ENCODE measurements at regions not wholly inside any gene's neighbourhood (a gene's known extent, or its start where the extent isn't known, plus 50 kb on each side); places are given as distances from the start of the nearest gene placed in this dataset.

- no TSS peak for BruUV-seq (replicated peaks)
- no peak overlapping the region for H3K18ac ChIP-seq (ENCODE audit: low read depth, low read length)
These were observed 61.0 kb upstream of the NAV2 start for GRCh38 chr11:19651653-19652052.

More at GRCh38 chr11:19651653-19652052, 61.0 kb upstream of the NAV2 start:
- H2AFZ ChIP-seq (replicated peaks; ENCODE audit: low read length, poor library complexity), result no peak overlapping the region
- no peak overlapping the region for H4K91ac ChIP-seq (ENCODE audit: insufficient read depth, low read depth, low read length)
- no peak overlapping the region for H3K27ac ChIP-seq (ENCODE audit: insufficient read depth, low read length)
- intact Hi-C loops (cut with micrococcal nuclease), result no loop called here
- peaks cover 4% of the 10 kb centered on the region for H3K4me1 ChIP-seq (ENCODE audit: control insufficient read depth, insufficient read depth, low read length)
- dilution Hi-C loops (cut with HindIII; ENCODE audit: low sequenced_read_pairs, unreplicated experiment), result no loop called here
- no peak overlapping the region for H3K14ac ChIP-seq (replicated peaks; ENCODE audit: low read depth, low read length)
- H4K20me1 ChIP-seq (ENCODE audit: insufficient read depth, low read length), result no peaks in the 10 kb centered on the region
- H3K4me3 ChIP-seq (ENCODE audit: insufficient read depth, low read depth, low read length), result no peak overlapping the region
- ATAC-seq (ENCODE audit: low read depth) (no peak), DNase-seq (peak; percentile 20)
- POLR2A ChIA-PET (ENCODE audit: unreplicated experiment), result no interaction called here
- in situ Hi-C loops (cut with MboI; ENCODE audit: low sequenced_read_pairs), result no loop called here
- TF ChIP-seq ELK1 (IDR thresholded peaks at IDR 0.05; ENCODE audit: borderline replicate concordance, low read depth, low read length) (no peak), RCOR1 (IDR thresholded peaks at IDR 0.05; ENCODE audit: insufficient replicate concordance, low read length) (no peak), NFE2L2 (IDR thresholded peaks at IDR 0.05; ENCODE audit: low read depth, low read length) (no peak), BHLHE40 (IDR thresholded peaks at IDR 0.05; ENCODE audit: low read depth, low read length) (no peak), POLR2A (IDR thresholded peaks at IDR 0.05; ENCODE audit: low read depth, low read length) (no peak), MAFK (IDR thresholded peaks at IDR 0.05; ENCODE audit: low read depth, low read length) (no peak), RFX5 (IDR thresholded peaks at IDR 0.05; ENCODE audit: low read depth, low read length) (no peak), RAD21 (IDR thresholded peaks at IDR 0.05; ENCODE audit: low read length) (no peak)
- H3K9ac ChIP-seq (ENCODE audit: low read depth, low read length), result no peak overlapping the region
- H4K8ac ChIP-seq (ENCODE audit: low read depth in 2 of 2, low read length in 2 of 2), result no peak overlapping the region
- WGBS, 2 experiments (ENCODE audit: extremely low coverage in 2 of 2, insufficient read length in 1 of 2), result no CpG with 5 or more reads among the region's 2 CpGs
- H3K23ac ChIP-seq (ENCODE audit: low read depth, low read length), result no peak overlapping the region
- H3K9me1 ChIP-seq (ENCODE audit: insufficient read depth, low read length), result no peaks in the 10 kb centered on the region
- CTCF ChIA-PET, result interaction anchor here (0.6 to 1.6 kb wide), 2 partner anchors 252 to 567 kb away, joined by 3 to 5 read pairs; no protein-coding TSS in a partner anchor
- H2BK5ac ChIP-seq (ENCODE audit: low read depth, low read length, poor library complexity, severe bottlenecking), result no peak overlapping the region
- H3K4me2 ChIP-seq (ENCODE audit: low read depth, low read length), result no peak overlapping the region
- no peak overlapping the region for H3K4ac ChIP-seq (ENCODE audit: low read depth, low read length)
- H2AK5ac ChIP-seq (ENCODE audit: low read depth, low read length), result no peak overlapping the region
- no peak overlapping the region for H2BK15ac ChIP-seq (ENCODE audit: low read depth, low read length)
- H3K56ac ChIP-seq (ENCODE audit: extremely low read depth, insufficient read depth, low read length), result no peak overlapping the region
- no peak overlapping the region for H2AK9ac ChIP-seq (replicated peaks; ENCODE audit: low read depth, low read length, poor library complexity)
- H4K5ac ChIP-seq (ENCODE audit: low read depth, low read length), result no peak overlapping the region
- no peak overlapping the region for H2BK20ac ChIP-seq (ENCODE audit: low read depth, low read length)
- H3K27me3 ChIP-seq (ENCODE audit: control insufficient read depth, insufficient read depth, low read length), result peaks cover 11% of the 10 kb centered on the region
- H2BK120ac ChIP-seq (ENCODE audit: low read depth, low read length), result no peak overlapping the region
- H3K79me1 ChIP-seq (ENCODE audit: low read depth in 1 of 2, low read length in 2 of 2), result no peaks in the 10 kb centered on the region
- H3K36me3 ChIP-seq (ENCODE audit: control insufficient read depth, insufficient read depth, low read length), result no peaks in the 10 kb centered on the region
- H3K9me3 ChIP-seq (ENCODE audit: control insufficient read depth, insufficient read depth, low read length), result no peaks in the 10 kb centered on the region
